Common myeloid progenitor, CD34-positive (primary cell): ENCODE measurements at regions not wholly inside any gene's neighbourhood (a gene's known extent, or its start where the extent isn't known, plus 50 kb on each side); places are given as distances from the start of the nearest gene placed in this dataset.
A peak's percentile ranks its signal among the peaks of the same experiment; 100 is the strongest.

Experiments
- CTCF ChIA-PET: fragments of 350-600 bp; sonication (Branson Sonifier 250); formaldehyde crosslinking; loops from one replicate; lab custom pipeline; 2021; ENCODE audit warnings: antibody characterized with exemption; lab: Charles Lee
- POLR2A ChIA-PET: fragments of 350-600 bp; sonication (Branson Sonifier 250); formaldehyde crosslinking; loops from one replicate; lab custom pipeline; 2021; ENCODE audit warnings: antibody characterized with exemption; lab: Charles Lee
- DNase-seq, 3 donors: peaks; one replicate each; pipeline versions ENCODE4 v3.0.0 to v3.0.0-alpha.2; 2013
- H3K27ac ChIP-seq, 2 experiments: 1 replicate in 1 of 2; 2 replicates in 1 of 2; pipeline ENCODE4 v1.7.0; 2013; ENCODE audit warnings: inconsistent platforms in 2 of 2, low read length in 2 of 2, mild to moderate bottlenecking in 2 of 2, low read depth in 1 of 2, moderate library complexity in 1 of 2; ENCODE audit not compliant: severe bottlenecking in 2 of 2, insufficient read depth in 1 of 2, poor library complexity in 1 of 2
- H3K27me3 ChIP-seq, 5 experiments: replicated peaks in 2 of 5; 1 replicate in 3 of 5; 2 replicates in 2 of 5; pipeline versions ENCODE4 v1.6.1 to v1.7.0; 2013; ENCODE audit warnings: low read length in 4 of 5, mild to moderate bottlenecking in 2 of 5, moderate library complexity in 2 of 5, inconsistent platforms in 1 of 5; ENCODE audit not compliant: insufficient read depth in 5 of 5, control insufficient read depth in 4 of 5
- H3K36me3 ChIP-seq, 4 experiments: 1 replicate in 2 of 4; 2 replicates in 2 of 4; pipeline versions ENCODE4 v1.6.1 to v1.7.0; 2013; ENCODE audit warnings: low read length in 3 of 4, control low read depth in 1 of 4, mild to moderate bottlenecking in 1 of 4; ENCODE audit not compliant: control insufficient read depth in 4 of 4, insufficient read depth in 4 of 4
- H3K4me1 ChIP-seq, 4 experiments: 1 replicate in 3 of 4; 2 replicates in 1 of 4; pipeline versions ENCODE4 v1.6.1 to v1.7.1; 2013; ENCODE audit warnings: low read length in 3 of 4, mild to moderate bottlenecking in 3 of 4, control low read depth in 1 of 4, inconsistent platforms in 1 of 4, moderate library complexity in 1 of 4; ENCODE audit not compliant: control insufficient read depth in 4 of 4, insufficient read depth in 4 of 4; ENCODE audit errors: control extremely low read depth in 1 of 4
- H3K4me3 ChIP-seq, 7 experiments: 1 replicate in 4 of 7; 2 replicates in 3 of 7; pipeline versions ENCODE4 v1.5.1 to v1.7.0; 2013; ENCODE audit warnings: mild to moderate bottlenecking in 7 of 7, low read length in 6 of 7, moderate library complexity in 6 of 7, inconsistent platforms in 2 of 7, low read depth in 2 of 7, control low read depth in 1 of 7; ENCODE audit not compliant: insufficient read depth in 4 of 7, control insufficient read depth in 1 of 7; ENCODE audit errors: extremely low read depth in 1 of 7
- H3K9me3 ChIP-seq, 5 experiments: 1 replicate in 4 of 5; 2 replicates in 1 of 5; pipeline versions ENCODE4 v1.6.1 to v1.7.1; 2013; ENCODE audit warnings: low read length in 4 of 5, mild to moderate bottlenecking in 2 of 5, inconsistent platforms in 1 of 5, low read depth in 1 of 5, moderate library complexity in 1 of 5; ENCODE audit not compliant: control insufficient read depth in 4 of 5, insufficient read depth in 2 of 5; ENCODE audit errors: control extremely low read depth in 1 of 5
- WGBS: methylation state at CpG from one replicate; pipeline ENCODE4 v1.1.5; 2013; ENCODE audit not compliant: insufficient coverage; 5-methylcytosine and 5-hydroxymethylcytosine counted together

DNA sequence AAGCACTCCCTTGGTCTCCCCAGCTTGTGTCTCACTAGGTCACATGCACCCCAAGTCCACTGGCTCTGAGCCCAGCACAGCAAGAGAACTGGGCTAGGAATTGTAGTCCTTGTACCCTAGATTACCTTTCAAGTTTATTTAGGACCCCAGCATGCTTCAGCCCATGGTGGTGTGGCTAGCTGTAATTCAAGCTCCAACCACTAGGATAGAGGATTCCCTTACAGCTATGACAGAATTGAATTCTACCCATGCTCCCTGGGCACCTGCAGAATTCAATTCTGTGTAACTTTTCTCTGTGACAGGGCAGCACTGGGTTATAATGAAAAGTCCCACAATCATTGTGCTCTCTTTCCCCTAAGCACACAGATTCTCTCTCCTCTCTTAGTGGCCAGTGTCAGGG, 253.8 kb upstream of the DMD start:
- CTCF ChIA-PET, result no interaction called here
- Histone ChIP-seq H3K36me3 (no peaks in the 10 kb centered on the region), H3K27ac (no peak overlapping the region), H3K4me1 (no peaks in the 10 kb centered on the region), H3K9me3 (no peaks in the 10 kb centered on the region), H3K4me3 (no peak overlapping the region), H3K27me3 (no peaks in the 10 kb centered on the region)
- no peak for DNase-seq
- POLR2A ChIA-PET, result no interaction called here

DNA sequence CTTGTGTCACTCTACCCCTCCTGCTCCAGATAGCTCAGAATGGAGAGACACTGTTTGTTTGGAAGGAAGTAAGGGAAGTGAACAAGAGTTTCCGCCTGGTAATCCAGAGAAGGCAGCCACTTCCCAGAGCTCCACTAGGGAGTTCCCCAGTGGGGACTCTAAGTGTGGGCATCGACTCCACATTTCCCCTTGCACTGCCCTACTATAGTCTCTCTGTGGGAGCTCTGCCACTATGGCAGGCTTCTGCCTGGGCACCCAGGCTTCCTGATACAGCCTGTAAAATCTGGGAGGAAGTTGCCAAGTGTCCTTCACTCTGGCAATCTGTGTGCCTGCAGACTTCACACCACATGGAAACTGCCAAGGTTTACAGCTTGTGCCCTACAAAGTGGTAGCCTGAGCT, 245.8 kb upstream of the DMD start:
- CTCF ChIA-PET, result no interaction called here
- DNase-seq, result no peak
- 69% methylated on average over 2 of the region's 2 CpGs for WGBS
- no peaks in the 10 kb centered on the region for H3K4me1 ChIP-seq
- no peak overlapping the region for H3K4me3 ChIP-seq
- H3K27ac ChIP-seq, result no peak overlapping the region
- no peaks in the 10 kb centered on the region for H3K9me3 ChIP-seq
- no peaks in the 10 kb centered on the region for H3K36me3 ChIP-seq
- POLR2A ChIA-PET, result no interaction called here
- no peaks in the 10 kb centered on the region for H3K27me3 ChIP-seq

- no peaks in the 10 kb centered on the region for H3K27me3 ChIP-seq
- WGBS, result 86% methylated on average over 1 of the region's 3 CpGs
- H3K4me1 ChIP-seq, result no peaks in the 10 kb centered on the region
- DNase-seq, result no peak
- ChIA-PET CTCF (no interaction called here), POLR2A (no interaction called here)
- no peaks in the 10 kb centered on the region for H3K36me3 ChIP-seq
- H3K4me3 ChIP-seq, result no peak overlapping the region
- no peak overlapping the region for H3K27ac ChIP-seq
- no peaks in the 10 kb centered on the region for H3K9me3 ChIP-seq
Measured at GRCh38 chrX:33447285-33447684, 235.9 kb upstream of the DMD start.

DNA sequence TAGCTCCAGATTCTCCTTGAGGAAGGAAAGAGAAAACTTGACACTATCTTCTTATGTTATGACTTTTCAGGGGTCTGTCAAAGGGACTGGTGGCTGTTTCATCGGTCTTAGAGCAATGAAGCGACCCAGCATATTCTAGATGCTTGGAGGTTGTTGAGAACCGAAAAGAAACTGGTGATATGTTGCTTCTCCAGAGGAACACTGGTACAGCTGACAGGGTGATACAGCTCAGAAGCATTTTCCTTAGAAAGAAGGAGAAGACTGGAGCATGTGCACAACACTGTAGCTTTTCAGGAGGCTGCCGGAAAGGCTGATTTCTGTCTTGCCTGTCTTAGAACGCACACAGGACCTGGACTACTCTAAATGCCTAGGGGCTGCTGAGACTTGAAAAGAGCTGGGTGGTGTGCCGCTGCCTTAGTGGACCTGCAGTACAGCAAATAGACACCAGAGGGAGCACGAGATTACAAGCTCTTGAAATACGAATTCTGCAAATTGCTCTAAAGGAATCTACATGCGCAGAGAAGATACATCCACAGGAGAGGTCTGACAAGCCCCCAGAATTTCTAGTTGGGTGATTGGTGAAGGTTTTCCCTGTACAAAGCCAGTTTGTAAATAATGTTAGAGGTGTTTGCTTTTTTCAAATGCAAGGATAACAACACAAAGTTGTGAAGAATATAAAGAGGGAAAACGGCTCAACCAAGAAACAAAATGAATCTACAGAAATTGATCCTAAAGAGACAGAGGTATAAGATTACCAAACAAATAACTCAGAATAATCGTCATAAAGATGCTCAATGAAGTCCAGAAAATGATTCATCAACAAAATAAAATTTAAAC, 223.1 kb upstream of the DMD start:
- ChIA-PET POLR2A (no interaction called here), CTCF (interaction anchor here (0.7 to 2.0 kb wide), 3 partner anchors 863 to 867 kb away, joined by 3 to 9 read pairs (median 3); no protein-coding TSS in a partner anchor)
- H3K36me3 ChIP-seq, result no peaks in the 10 kb centered on the region
- peak; percentile 11 to 61 (median 37) for DNase-seq
- whole genome bisulfite sequencing, result 28% methylated on average over 9 of the region's 11 CpGs
- H3K4me1 ChIP-seq, result no peaks in the 10 kb centered on the region
- no peaks in the 10 kb centered on the region for H3K27me3 ChIP-seq
- H3K9me3 ChIP-seq, result no peaks in the 10 kb centered on the region
- no peak overlapping the region for H3K4me3 ChIP-seq
- no peak overlapping the region for H3K27ac ChIP-seq

DNA sequence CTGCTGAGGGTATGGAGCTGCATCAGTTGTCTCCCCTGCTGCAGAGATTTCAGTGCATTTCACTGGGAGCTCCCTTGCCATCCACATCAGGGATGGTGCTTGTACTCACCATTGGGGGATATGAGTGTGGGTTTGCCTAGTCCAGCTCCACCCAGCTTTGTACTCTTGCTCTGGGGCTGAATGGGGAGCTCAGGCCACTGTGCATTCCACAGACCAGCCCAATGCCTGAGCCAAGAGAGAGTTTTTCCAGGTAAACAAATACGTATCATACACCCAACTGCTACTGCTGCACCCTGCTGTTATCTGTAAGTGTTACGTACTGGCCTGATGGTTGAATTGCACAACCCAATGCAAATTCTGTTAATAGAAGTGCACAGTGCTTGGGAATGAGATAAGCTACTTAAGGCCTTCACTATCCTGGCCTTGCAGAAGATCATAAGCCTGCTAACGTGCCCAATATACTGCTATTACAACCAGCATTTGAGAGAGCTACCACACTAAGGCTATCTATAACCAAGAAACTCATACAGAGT, 205.0 kb upstream of the DMD start:
- DNase-seq, result no peak
- CTCF ChIA-PET, result no interaction called here
- H3K4me1 ChIP-seq, result no peaks in the 10 kb centered on the region
- 63% methylated on average over 2 of the region's 3 CpGs for WGBS
- H3K4me3 ChIP-seq, result no peak overlapping the region
- H3K9me3 ChIP-seq, result no peaks in the 10 kb centered on the region
- POLR2A ChIA-PET, result no interaction called here
- no peak overlapping the region for H3K27ac ChIP-seq
- H3K27me3 ChIP-seq, result no peaks in the 10 kb centered on the region
- H3K36me3 ChIP-seq, result no peaks in the 10 kb centered on the region

GRCh38 chrX:33415459-33415858, 204.1 kb upstream of the DMD start:
- no peaks in the 10 kb centered on the region for H3K27me3 ChIP-seq
- ChIA-PET CTCF (no interaction called here), POLR2A (no interaction called here)
- DNase-seq, result no peak
- no peak overlapping the region for H3K4me3 ChIP-seq
- H3K4me1 ChIP-seq, result no peaks in the 10 kb centered on the region
- no peaks in the 10 kb centered on the region for H3K9me3 ChIP-seq
- H3K36me3 ChIP-seq, result no peaks in the 10 kb centered on the region
- 83% methylated on average over 6 of the region's 6 CpGs for WGBS
- no peak overlapping the region for H3K27ac ChIP-seq

DNA sequence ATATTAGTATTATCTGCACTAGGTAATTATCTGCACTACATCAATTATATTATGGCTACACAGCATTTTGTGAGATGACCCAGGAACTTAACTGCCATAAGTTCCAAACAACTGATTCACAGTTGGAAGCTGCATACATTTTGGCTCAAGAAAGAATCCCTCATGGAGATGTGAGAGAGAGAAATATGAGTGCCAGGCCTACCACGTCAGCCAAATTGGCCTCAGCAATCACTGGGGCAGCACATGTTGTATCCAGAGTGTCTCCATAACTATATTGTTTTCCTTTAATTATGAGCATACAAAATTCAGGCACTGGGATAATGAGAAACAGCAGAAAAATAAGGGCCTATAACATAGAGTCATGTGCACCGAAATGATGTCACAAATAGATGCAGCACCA, 174.2 kb upstream of the DMD start:
- Histone ChIP-seq H3K27ac (no peak overlapping the region), H3K4me3 (no peak overlapping the region), H3K4me1 (no peaks in the 10 kb centered on the region), H3K27me3 (no peaks in the 10 kb centered on the region), H3K9me3 (no peaks in the 10 kb centered on the region), H3K36me3 (no peaks in the 10 kb centered on the region)
- ChIA-PET CTCF (no interaction called here), POLR2A (no interaction called here)
- WGBS, result no CpG with 5 or more reads among the region's 2 CpGs
- DNase-seq, result no peak
